ENCODE measurements at regions not wholly inside any gene's neighbourhood (a gene's known extent, or its start where the extent isn't known, plus 50 kb on each side); places are given as distances from the start of the nearest gene placed in this dataset.
"Not testable (repeated sequence)": the region's sequence is repeated elsewhere in the genome, so short reads cannot be mapped to it uniquely, and the experiment has no call there.

GRCh38 chr1:38746941-38747600 lies 112.5 kb downstream of the RRAGC start:
- DNase-seq, result no peak

GRCh38 chr1:38746402-38746935 lies 113.1 kb downstream of the RRAGC start:
- DNase-seq, result no peak

GRCh38 chr1:38745476-38746401 lies 113.8 kb downstream of the RRAGC start:
- no peak for DNase-seq

- no peak for DNase-seq
These were observed 114.9 kb downstream of the RRAGC start for GRCh38 chr1:38744452-38745350.

GRCh38 chr1:38743184-38743583 lies 116.4 kb downstream of the RRAGC start:
- DNase-seq, result no peak

- DNase-seq, result peak; percentile 31
These were observed 118.2 kb downstream of the RRAGC start for GRCh38 chr1:38741341-38741740.

- DNase-seq, result no peak
These were observed 119.1 kb downstream of the RRAGC start for GRCh38 chr1:38740487-38740886.

GRCh38 chr1:38738207-38738606 lies 121.4 kb downstream of the RRAGC start:
- DNase-seq, result no peak

- DNase-seq, result no peak
These were observed 123.2 kb downstream of the RRAGC start for GRCh38 chr1:38736399-38736798.

GRCh38 chr1:38735651-38736161 lies 123.9 kb downstream of the RRAGC start:
- DNase-seq, result peak; percentile 97

- no peak for DNase-seq
These were observed 125.8 kb downstream of the RRAGC start for GRCh38 chr1:38733761-38734160.

- DNase-seq, result peak; percentile 59
These were observed 128.8 kb downstream of the RRAGC start for GRCh38 chr1:38730511-38731397.

GRCh38 chr1:38728585-38728908 lies 131.0 kb downstream of the RRAGC start:
- DNase-seq, result no peak

- peak; percentile 95 for DNase-seq
These were observed 131.6 kb downstream of the RRAGC start for GRCh38 chr1:38727684-38728584.

- DNase-seq, result not testable (repeated sequence)
These were observed 134.1 kb downstream of the RRAGC start for GRCh38 chr1:38725321-38725961.

GRCh38 chr1:38724160-38725131 lies 135.1 kb downstream of the RRAGC start:
- peak; percentile 20 for DNase-seq

- no peak for DNase-seq
These were observed 137.8 kb downstream of the RRAGC start for GRCh38 chr1:38721816-38722215.

GRCh38 chr1:38719880-38720279 lies 139.7 kb downstream of the RRAGC start:
- no peak for DNase-seq

GRCh38 chr1:38718031-38718430 lies 141.5 kb downstream of the RRAGC start:
- no peak for DNase-seq

Measured in NCI-H226 (cell line).